Posterior vena cava (tissue), 2 donors: ENCODE measurements at regions not wholly inside any gene's neighbourhood (a gene's known extent, or its start where the extent isn't known, plus 50 kb on each side); places are given as distances from the start of the nearest gene placed in this dataset.

Source experiments
- DNase-seq: peaks from one replicate; pipeline ENCODE4 v3.0.0-alpha.2; 2020; ENCODE audit warnings: low spot score
- intact Hi-C, 2 donors: fragments of 100-400 bp; cut with DNase I; formaldehyde crosslinking; loops; one replicate each; pipeline versions ENCODE4 v1.14.1 to v1.14.2; 2022 to 2023
- donor health status: DM: yes; HTN: yes; CAD: no.
- donor health status: DM: yes; HTN: yes; CAD: no.

GRCh38 chr1:218783131-218783530 is 390.5 kb upstream of the LYPLAL1 start:
- intact Hi-C loops, result no loop called here
- no peak for DNase-seq

- intact Hi-C loops, result no loop called here
- no peak for DNase-seq
These were observed 389.8 kb upstream of the LYPLAL1 start for GRCh38 chr1:218783916-218784315.

DNA sequence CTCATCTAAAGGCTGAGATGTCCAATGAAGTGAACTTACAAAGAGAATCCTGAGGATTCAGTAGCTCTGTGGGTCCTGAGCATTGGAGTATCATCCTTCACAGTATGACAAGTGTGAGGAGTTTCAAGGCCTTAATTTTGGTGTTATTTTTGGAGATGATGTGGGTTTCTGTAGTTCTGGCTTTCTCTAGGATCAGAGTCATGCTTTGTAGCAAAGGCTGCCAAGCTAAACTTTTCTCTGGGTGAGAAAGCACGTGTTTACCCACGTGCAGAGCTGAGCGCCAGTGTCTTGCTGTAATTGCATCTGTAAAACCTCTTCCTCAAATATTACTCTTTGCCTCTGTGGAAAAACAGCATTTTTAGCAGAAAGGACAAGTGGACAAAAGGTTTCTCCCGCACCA is 387.8 kb upstream of the LYPLAL1 start:
- DNase-seq, result peak; percentile 82
- intact Hi-C loops, result no loop called here

GRCh38 chr1:218787826-218788225 is 385.9 kb upstream of the LYPLAL1 start:
- intact Hi-C loops, result no loop called here
- no peak for DNase-seq

DNA sequence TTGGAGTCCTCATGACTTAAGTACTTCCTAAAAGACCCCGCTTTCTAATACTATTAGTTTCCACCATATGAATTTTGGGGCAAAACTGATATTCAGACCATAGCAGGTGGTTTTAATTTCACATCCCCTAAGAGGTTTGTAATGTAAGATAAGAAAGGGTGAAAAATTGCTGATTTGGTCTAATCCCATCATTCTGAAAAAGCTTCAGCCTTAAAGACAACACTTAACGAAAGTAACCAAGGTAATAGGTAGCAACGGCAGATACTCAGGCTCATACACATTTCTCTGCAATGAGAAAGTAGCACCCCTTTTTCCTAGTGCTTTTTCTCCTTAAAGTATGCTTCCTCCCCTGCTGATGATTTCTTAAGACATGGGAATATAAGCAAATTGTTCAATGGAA is 376.9 kb upstream of the LYPLAL1 start:
- no peak for DNase-seq
- intact Hi-C loops, result no loop called here

DNA sequence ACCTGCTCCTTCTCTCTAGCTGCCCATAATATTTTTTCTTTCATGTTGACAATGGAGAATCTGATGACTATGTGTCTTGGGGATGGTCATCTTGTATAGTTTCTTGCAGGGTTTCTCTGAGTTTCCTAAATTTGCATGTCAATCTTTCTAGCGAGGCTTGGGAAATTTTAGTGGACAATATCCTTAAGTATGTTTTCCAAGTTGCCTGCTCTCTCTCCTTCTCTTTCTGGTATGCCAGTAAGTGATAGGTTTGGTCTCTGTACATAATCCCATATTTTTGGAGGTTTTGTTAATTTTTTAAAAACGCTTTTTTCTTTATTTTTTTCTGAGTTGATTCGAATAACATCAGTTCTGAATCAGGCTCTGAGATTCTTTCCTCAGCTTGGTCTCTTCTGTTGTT is 370.9 kb upstream of the LYPLAL1 start:
- intact Hi-C loops, result no loop called here
- DNase-seq, result no peak

DNA sequence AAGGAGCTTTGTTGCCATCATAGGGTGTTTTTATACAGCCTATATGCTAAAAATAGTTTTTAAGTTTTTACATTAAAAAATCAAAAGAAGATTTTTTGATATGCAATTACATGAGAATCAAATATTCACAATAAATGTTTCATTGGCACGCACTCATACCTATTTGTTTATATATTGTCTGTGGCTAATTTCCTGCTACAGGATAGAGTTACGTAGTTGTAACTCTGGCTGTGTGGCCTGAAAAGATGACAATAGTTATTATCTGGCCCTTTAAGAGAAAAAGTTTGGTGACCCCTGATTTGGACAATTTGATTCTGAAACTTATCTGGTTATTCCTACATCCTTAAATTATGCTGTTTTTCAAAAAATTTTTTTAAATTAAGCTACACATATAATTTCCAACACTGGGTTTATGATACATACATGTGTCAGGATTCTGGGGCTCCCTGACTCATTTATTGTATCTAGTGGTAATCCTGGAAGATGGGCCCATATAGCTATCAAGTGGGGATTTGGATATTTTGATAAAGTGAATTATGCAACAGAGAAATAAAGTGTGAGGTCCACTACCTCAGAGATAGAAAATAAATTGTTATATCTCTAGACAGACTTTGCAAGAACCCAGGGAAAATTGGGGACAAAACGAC is 370.2 kb upstream of the LYPLAL1 start:
- DNase-seq, result no peak
- intact Hi-C loops, result no loop called here

GRCh38 chr1:218804014-218804785 is 369.5 kb upstream of the LYPLAL1 start:
- intact Hi-C loops, result no loop called here
- DNase-seq, result no peak

DNA sequence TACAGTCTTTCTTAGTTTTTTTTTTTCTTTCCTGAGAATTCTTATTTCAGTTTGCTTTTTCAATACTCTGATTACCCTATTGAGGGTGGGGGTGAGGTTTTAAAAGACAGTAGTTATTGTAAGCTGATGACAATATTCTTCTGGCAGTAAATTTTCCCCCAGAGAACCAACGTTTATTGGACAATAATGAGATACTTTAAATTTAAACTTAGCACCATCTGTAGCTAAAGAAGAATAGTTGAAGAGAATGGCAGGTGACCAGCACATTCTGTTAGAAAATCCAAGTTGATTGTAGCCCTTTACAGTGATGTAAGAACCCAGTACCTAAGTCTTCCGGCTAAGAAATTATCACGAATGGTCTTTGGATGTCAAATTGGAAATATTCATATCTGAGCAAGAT is 364.6 kb upstream of the LYPLAL1 start:
- intact Hi-C loops, result no loop called here
- DNase-seq, result no peak

GRCh38 chr1:218809625-218810024 is 364.1 kb upstream of the LYPLAL1 start:
- no peak for DNase-seq
- intact Hi-C loops, result no loop called here

DNA sequence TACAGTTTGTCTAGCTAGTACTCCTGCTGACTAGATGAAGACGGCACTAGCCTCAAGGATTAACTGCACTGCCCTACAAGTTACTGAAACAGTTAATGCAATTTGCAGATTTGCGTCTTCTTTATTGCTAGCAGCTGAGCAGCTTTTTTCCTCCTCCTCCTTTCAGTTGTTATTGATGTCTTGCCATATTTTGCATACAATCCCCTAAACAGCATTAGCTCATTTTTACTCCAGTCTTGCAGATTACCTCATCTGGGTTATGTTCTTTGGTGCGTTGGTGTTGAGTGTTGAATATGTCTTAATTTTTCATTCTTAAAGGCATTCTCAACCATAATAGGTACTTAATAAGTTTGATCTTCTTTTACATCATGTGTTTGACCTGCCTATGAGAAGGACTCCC is 363.4 kb upstream of the LYPLAL1 start:
- no peak for DNase-seq
- intact Hi-C loops, result no loop called here

DNA sequence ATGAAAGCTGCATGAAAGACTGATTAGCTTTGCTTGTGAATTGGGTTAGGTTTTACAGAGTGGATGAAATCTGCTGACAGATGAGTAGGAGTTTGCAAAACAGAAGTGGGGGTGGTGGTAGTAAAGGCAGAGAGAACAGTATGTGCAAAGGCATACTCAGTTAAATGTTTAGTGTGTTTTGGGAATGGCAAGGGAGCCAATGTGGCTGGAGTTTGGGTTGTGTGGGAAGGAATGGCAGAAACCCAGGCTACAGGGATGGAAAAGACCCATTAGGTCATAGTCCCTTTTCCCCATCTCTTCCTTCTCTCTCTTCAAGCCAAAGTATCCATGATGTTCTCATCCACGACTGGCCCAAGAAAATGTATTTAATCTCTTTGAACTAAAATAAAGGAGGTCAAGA is 362.2 kb upstream of the LYPLAL1 start:
- intact Hi-C loops, result no loop called here
- DNase-seq, result no peak

- intact Hi-C loops, result no loop called here
- no peak for DNase-seq
These were observed 361.3 kb upstream of the LYPLAL1 start for GRCh38 chr1:218812360-218812759.

DNA sequence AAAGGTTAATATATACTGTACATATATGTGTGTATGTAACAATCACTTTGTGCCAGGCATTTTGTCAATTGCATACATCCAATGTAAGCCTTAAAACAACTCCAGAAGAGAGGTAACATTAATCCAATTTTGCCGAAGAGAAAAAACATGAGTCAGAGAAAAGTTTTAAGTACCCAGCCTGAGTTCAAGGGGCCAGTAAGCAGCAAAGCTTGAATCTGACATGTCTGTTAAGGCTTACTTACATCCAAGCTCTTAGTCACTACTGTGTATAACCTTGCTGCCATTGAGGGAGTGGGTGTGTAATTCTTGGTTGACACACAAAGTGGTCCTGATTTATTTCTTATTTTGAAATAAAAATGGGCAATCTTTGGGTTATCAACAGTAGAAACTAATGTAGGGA is 360.4 kb upstream of the LYPLAL1 start:
- DNase-seq, result no peak
- intact Hi-C loops, result no loop called here

DNA sequence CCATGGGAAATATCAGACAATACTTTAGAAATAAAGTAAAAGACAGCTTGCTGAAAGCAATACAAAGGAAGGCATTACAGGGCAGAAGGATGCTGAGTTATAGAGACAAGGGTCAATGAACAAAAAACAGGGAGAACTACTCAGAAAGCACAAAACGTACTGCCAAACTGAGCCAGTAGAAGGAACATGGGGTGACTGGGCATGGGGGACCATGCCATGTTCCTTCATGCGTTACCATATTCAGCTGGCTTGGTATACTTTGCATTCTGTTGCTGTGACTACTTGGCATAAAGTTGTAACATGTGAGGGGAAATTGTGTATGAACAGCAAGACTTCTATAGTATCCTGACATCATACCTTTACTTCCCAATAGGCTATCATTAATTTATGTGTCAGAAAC is 358.6 kb upstream of the LYPLAL1 start:
- DNase-seq, result no peak
- intact Hi-C loops, result no loop called here

- no peak for DNase-seq
- intact Hi-C loops, result no loop called here
These were observed 356.6 kb upstream of the LYPLAL1 start for GRCh38 chr1:218817071-218817470.

- intact Hi-C loops, result no loop called here
- DNase-seq, result peak; percentile 22
These were observed 355.8 kb upstream of the LYPLAL1 start for GRCh38 chr1:218817691-218818465.

- intact Hi-C loops, result no loop called here
- no peak for DNase-seq
These were observed 350.3 kb upstream of the LYPLAL1 start for GRCh38 chr1:218823291-218823900.

GRCh38 chr1:218827486-218827885 is 346.2 kb upstream of the LYPLAL1 start:
- intact Hi-C loops, result no loop called here
- no peak for DNase-seq

GRCh38 chr1:218828125-218828650 is 345.5 kb upstream of the LYPLAL1 start:
- no peak for DNase-seq
- intact Hi-C loops, result no loop called here
